Activated T-cell treated with anti-CD3 and anti-CD28 coated beads for 24 hours (primary cell): ENCODE measurements at regions not wholly inside any gene's neighbourhood (a gene's known extent, or its start where the extent isn't known, plus 50 kb on each side); places are given as distances from the start of the nearest gene placed in this dataset.
"Not testable (repeated sequence)": the region's sequence is repeated elsewhere in the genome, so short reads cannot be mapped to it uniquely, and the experiment has no call there.

ENCODE experiments used
- DNase-seq: peaks from one replicate; pipeline ENCODE4 v3.0.0-alpha.2; 2020; ENCODE audit warnings: low read depth

- no peak for DNase-seq
Measured at GRCh38 chr2:196278491-196278911, 107.1 kb upstream of the STK17B start.

DNA sequence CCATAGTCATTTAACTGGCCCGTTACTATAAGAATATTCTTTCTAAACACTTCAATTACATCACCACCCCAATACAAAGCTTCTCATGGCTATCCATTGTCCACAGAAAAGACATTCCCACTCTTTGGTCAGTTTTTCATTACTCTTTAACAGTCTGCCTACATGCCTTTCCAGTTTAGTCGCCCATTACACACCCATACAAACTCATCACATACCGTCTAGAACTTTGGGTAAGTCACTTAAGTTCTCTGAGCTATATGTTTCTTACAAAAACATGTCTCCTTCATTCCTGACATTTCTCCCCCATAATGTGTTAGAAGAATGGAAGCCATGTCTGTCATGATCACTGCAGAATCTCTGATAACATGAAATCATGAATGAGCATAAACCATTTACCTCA lies 108.2 kb upstream of the STK17B start:
- no peak for DNase-seq

- DNase-seq: no peak
Measured at GRCh38 chr2:196284144-196284844, 112.9 kb upstream of the STK17B start.

DNA sequence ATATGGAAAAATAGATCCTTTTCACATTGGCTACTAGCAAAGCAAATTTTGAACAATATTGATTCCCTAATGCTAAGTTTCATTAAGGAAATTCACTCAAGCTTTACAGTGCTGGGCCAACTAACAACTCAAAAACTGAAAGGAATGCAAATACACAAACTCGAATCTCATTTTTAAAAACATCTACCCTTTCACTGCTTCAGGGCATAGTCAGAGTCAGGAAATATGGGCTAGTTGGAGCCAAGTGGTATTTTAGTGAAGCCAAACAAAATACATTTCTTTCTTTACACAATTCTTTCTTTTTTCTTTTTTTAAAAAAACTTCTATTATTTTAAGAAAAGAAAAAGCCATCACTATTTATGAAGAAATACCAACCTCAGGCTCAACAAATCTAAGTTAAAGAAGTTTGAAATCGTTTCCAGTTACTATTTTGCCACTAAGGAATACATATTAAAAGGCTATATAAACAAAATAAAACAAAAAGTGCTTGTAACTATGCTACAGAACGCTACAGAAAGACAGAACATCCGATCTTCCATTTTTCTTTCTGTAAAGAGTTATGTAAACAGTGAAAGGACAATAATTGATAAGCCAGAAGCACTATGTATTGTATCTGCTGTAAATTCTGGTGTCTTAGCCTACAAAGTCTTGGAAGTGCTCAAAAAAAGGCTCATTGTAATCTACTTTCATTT lies 113.6 kb upstream of the STK17B start:
- DNase-seq: no peak

DNA sequence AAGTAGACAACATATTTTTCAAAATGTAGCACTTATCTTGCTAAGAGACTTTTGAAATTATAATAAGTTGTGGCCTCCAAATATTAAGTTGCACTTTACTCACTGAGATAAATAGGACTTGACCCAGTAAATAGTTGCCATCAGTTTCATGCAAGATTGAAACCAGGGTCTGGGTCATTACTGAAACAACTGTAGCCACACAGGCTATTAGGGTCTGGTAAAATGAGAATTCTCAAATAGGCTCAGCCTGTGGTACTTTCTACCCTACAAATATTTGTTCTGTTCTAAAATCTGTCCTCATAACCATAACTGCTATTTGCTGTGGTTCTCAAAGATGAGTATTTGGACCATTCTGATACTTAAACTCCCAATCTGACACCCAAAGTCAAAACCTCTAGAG lies 115.4 kb upstream of the STK17B start:
- no peak for DNase-seq

- no peak for DNase-seq
Measured at GRCh38 chr2:196287523-196287922, 116.1 kb upstream of the STK17B start.

DNA sequence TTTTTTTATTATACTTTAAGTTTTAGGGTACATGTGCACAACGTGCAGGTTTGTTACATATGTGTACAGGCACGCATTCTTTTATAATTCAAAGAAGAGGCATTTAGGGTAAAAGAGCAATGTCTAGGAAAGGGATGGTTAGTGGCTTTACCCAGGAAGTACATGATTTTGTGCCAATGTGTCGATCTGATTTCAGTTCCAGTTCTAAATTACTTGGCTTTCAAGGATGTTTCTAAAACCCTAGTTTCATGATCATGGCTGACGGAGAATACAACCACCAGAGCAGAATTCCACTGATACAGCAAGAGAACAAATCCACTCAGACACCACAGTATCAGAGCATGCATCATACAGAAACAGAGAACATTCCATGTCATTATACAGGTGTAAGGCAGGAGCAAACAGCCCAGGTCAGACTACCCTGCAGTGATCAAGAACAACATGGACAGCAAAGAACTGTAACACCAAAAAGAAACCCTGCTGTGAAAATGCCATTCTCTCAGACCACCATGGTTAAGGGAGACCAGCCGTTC lies 116.7 kb upstream of the STK17B start:
- DNase-seq: no peak

GRCh38 chr2:196289000-196289399 lies 117.6 kb upstream of the STK17B start:
- DNase-seq: no peak

DNA sequence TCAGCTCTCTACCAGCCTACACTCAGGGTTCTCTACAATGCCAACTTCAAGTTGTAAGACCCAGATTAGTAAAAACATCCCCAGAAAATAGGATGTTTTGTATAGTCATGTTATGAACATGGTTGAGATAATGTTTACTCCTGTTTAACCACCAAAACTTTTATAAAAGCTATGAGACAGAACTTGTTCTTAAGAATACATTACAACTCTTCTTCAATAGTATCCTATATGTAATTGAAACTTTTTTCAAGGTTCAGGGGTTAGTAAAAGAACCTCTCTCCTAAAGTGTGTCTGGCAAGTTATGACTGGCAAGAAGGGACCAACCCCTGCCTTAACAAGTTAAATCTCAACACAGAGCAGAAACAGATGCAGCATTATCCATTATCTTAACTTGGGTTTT lies 118.8 kb upstream of the STK17B start:
- no peak for DNase-seq

DNA sequence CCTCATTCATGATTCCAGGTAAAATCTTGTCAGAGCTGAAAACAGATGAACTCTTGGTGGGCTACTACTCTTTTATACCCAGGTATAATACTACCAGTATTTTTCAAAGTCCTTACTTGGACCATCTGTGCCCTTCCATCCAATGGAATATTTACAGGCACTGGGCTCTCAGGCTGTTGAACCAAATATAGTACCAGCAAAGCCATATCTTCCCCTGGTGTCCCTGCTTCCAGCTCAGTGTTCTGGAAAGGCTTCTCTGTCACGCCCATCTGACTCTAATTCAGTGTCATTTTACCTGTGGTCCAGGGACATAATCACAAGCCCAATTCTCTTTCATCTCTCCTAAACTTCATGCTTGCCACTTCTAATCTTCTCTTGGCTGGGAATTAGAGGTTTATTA lies 119.2 kb upstream of the STK17B start:
- DNase-seq: no peak

GRCh38 chr2:196291426-196291825 lies 120.0 kb upstream of the STK17B start:
- no peak for DNase-seq

DNA sequence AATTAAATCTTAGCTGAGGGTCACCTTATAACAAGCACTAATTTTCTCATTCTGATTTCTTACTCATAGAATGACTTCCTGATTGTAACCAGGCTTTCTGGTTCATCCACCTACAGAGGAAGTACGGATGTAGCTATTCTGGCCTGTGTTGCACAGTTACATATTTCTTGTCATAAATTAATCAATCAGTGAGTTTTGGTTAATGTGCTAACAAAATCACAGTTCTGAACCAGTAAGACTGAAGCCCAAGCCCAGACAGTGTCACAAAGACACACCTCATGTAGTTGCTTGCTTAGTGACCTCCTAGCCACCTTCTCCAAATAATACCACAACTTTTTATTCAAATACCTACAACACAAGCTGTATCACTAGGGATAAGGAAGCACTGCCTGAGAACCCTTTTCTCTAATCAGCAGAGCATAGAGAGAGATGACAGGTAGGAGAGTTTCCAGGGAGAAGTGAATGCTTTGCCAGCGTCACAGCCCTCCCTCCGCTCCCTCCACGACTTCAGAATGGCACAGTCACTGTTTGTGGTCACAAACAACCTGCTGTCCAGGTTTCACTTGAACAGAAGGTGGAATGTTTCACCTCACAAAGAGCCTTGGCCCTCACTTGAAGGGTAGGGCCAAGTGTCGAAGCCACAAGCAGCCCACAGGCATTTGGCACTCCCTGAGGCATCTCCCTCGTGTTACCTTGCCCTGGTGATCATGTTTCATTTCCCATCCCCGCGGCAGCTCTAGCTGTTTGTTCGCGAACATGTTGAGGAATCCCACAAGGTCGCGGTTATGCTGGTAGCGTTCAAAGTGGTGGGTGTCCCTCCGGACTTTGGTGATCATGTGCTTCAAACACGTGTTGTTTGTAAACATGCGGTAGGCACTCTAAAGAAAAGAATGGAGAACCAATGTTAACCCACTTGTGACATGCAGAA lies 120.8 kb upstream of the STK17B start:
- no peak for DNase-seq

DNA sequence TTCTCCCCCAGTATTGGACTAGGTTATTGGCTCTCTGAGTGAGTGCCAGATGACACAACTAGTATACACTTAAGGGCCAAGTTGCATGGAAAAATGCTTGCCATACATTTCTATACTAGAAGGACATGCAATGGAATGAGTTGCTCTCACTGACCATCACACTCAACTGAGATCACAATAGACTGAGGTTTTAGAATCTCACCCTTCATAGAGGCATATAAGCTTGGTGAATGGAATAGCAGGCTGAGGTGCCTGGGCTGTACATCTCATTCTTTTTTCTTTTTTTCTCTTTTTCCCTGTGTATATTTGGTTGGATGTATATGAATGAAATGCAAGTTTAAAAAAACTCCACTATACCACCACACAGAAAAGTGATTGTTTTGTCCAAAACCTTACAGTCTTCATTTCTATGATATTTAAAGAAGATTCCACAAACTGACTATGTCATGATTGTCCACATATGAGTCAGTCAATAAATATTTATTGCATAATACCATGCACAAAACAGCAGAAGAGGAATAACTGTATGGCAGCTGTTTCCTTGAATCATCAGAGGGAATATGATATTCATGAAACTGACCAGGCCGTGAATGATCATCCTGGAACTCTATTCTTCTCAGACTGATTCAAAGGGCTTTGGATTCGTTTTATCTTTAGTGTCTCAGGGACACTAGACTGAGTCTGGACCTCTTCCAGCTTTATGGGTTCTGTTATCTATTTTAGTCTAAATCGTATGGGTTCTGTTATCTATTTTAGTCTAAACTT lies 122.6 kb upstream of the STK17B start:
- DNase-seq: no peak

DNA sequence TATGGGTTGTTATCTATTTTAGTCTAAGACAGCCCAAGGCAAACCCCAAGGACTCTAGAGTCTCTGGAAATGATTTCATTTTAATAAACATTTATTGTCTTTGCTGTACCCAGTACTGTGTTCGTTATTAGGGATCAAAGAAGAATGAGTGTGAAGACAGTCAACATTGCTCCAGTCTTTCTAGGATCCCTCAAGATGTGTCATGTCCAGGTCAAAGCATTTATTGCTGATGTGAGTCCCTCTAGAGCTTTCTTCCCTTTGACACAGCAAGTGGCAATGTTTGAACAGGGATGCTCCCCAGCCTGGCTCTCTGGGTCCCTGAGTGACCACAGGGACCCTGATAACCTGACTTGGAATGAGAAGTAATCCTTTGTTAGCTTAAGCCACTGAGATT lies 123.1 kb upstream of the STK17B start:
- DNase-seq: no peak

- DNase-seq: no peak
Measured at GRCh38 chr2:196295005-196295404, 123.6 kb upstream of the STK17B start.

DNA sequence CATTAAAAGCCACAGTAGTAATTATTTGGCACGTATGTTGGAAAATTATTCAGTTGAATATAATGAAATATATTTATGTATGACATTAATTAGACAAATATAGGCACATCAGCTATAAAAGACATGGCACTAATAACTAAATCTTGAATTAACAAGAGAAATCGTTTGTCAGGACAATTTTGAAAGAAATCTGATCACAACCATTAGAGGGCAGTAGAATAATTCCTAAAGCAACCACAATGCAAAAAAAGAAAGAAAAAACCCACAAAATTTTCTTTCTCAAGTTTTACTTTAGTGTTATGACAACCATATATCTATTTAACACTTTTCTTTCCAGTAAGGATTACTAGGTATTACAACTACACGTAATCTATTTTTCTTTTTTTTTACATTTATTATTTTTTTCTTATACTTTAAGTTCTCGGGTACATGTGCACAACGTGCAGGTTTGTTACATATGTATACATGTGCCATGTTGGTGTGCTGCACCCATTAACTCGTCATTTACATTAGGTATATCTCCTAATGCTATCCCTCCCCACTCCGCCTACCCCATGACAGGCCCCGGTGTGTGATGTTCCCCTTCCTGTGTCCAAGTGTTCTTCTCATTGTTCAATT lies 126.8 kb upstream of the STK17B start:
- DNase-seq: not testable (repeated sequence)

GRCh38 chr2:196307775-196308305 lies 136.5 kb upstream of the STK17B start:
- DNase-seq: no peak

- no peak for DNase-seq
Measured at GRCh38 chr2:196309691-196310090, 138.3 kb upstream of the STK17B start.

DNA sequence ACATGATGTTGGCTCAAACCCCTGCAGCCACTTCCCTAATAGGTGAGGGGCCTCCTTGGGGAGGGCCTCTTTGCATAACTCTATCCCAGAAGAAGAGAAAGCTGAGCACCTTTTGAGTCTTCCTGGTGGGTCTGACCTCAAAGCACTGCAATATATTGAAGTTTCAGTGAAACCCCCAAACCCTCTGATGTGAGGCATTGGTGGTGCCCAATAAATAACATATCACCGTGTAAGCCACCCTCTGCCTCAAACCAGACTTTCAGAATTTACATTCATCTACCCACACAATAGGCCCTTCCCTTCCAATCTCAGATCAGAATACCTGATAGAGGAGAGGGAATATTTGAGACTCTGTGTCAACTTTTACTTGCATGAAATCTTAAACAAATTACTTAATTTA lies 142.8 kb upstream of the STK17B start:
- DNase-seq: no peak

- DNase-seq: no peak
Measured at GRCh38 chr2:196314780-196315179, 143.4 kb upstream of the STK17B start.
